ENCODE measurements at regions not wholly inside any gene's neighbourhood (a gene's known extent, or its start where the extent isn't known, plus 50 kb on each side); places are given as distances from the start of the nearest gene placed in this dataset.

Small RNAs in the stretch of these regions (small RNA-seq; reads per million reads assigned to genes)
- gene RF00012 = 0 to 0.12 reads per million in 2 experiments
- 0 reads per million in 2 experiments for gene RNU6-411P
